LNCaP clone FGC (cell line): ENCODE measurements at regions not wholly inside any gene's neighbourhood (a gene's known extent, or its start where the extent isn't known, plus 50 kb on each side); places are given as distances from the start of the nearest gene placed in this dataset.

ENCODE experiments used
- DNase-seq: peaks from one replicate; pipeline ENCODE4 v3.0.0-alpha.2; 2011; ENCODE audit warnings: low read depth
- H3K4me3 ChIP-seq: 2 replicates; pipeline ENCODE4 v1.5.1; 2011; ENCODE audit warnings: mild to moderate bottlenecking, low read depth, low read length, control low read depth
- TF ChIP-seq, protein P1 (sequence below): IDR thresholded peaks from 2 replicates; pipeline ENCODE4 v1.5.1; 2012; ENCODE audit warnings: mild to moderate bottlenecking; ENCODE audit not compliant: control insufficient read depth, insufficient read depth; ENCODE audit errors: extremely low read depth

- TF ChIP-seq, protein P1, sequence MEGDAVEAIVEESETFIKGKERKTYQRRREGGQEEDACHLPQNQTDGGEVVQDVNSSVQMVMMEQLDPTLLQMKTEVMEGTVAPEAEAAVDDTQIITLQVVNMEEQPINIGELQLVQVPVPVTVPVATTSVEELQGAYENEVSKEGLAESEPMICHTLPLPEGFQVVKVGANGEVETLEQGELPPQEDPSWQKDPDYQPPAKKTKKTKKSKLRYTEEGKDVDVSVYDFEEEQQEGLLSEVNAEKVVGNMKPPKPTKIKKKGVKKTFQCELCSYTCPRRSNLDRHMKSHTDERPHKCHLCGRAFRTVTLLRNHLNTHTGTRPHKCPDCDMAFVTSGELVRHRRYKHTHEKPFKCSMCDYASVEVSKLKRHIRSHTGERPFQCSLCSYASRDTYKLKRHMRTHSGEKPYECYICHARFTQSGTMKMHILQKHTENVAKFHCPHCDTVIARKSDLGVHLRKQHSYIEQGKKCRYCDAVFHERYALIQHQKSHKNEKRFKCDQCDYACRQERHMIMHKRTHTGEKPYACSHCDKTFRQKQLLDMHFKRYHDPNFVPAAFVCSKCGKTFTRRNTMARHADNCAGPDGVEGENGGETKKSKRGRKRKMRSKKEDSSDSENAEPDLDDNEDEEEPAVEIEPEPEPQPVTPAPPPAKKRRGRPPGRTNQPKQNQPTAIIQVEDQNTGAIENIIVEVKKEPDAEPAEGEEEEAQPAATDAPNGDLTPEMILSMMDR = no peak
- DNase-seq = no peak
- no peak overlapping the region for H3K4me3 ChIP-seq
Observed at GRCh38 chr7:153414288-153414629, 637.9 kb upstream of the DPP6 start.

- no peak for DNase-seq
- H3K4me3 ChIP-seq = no peak overlapping the region
- TF ChIP-seq, protein P1 = no peak
Observed at GRCh38 chr7:153415632-153416031, 636.6 kb upstream of the DPP6 start.

GRCh38 chr7:153422291-153423209 is 629.6 kb upstream of the DPP6 start:
- TF ChIP-seq, protein P1 = no peak
- peak; percentile 68 for DNase-seq
- no peak overlapping the region for H3K4me3 ChIP-seq

DNA sequence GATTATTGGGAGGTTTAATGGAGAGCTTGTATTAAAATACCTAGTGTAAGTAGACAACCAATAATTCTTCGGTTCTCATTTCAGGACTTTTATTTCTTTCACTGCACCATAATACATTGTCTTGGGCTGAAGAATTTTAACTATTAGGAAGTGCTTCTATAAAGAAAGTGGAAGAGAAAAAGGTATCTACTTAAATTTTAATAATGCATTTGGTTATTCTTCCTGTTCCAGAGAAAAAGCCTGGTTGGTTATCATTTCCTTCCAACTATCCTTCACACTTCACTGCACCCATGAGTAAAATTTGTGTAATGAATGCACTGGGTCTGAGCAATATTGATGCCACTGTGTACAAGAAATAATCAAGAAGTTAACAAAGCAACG is 629.0 kb upstream of the DPP6 start:
- TF ChIP-seq, protein P1 = no peak
- DNase-seq = no peak
- no peak overlapping the region for H3K4me3 ChIP-seq

DNA sequence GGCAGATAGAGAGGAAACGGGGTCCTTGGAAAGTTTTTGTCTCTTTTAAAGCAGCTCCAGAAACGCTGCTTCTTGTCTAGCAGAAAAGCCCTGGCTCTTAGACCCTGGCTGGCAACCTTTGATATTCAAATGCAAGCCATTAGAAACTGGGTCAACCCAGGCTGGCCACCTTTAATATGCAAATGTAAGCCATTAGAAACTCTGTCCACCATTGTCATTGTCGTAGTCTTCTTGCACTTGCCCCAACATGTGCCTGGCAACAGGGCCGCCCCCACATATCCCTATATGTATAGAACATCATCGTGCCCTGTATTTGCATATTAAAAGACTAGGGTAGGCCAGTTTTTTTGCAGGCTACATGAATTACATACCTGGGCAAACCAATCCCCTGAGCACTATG is 621.3 kb upstream of the DPP6 start:
- TF ChIP-seq, protein P1 = no peak
- no peak overlapping the region for H3K4me3 ChIP-seq
- no peak for DNase-seq

DNA sequence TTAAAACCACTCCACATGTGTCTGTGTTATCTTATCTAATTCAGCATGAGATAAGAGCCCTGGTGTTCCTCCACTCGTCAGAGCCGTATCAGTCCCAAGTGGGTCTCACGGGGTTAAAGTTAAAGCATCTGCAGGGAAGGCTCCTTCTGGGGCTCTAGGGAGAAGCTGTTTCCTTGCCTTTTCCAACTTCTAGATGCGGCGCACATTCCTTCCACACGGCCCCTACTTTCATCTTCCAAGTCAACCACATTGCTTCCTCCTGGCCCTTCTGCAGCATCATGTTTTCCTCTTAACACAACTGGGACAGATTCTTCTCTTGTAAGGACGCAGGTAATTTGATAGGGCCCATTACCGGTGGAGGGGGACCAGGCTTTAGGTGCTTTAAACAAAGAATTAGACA is 620.1 kb upstream of the DPP6 start:
- no peak overlapping the region for H3K4me3 ChIP-seq
- DNase-seq = no peak

More for the DNA sequence above, 620.1 kb upstream of the DPP6 start:
- TF ChIP-seq, protein P1 = no peak
